H1 (cell line): ENCODE measurements at regions not wholly inside any gene's neighbourhood (a gene's known extent, or its start where the extent isn't known, plus 50 kb on each side); places are given as distances from the start of the nearest gene placed in this dataset.
A peak's percentile ranks its signal among the peaks of the same experiment; 100 is the strongest.

Experiments
- CTCF ChIA-PET: fragments of 300-600 bp; sonication (Branson Sonifier 250); formaldehyde crosslinking; loops from one replicate; lab custom pipeline; 2021; ENCODE audit not compliant: partially characterized antibody; lab: Charles Lee
- POLR2A ChIA-PET: fragments of 300-600 bp; sonication (Branson Sonifier 250); formaldehyde crosslinking; loops from one replicate; lab custom pipeline; 2021; ENCODE audit warnings: inconsistent platforms; ENCODE audit not compliant: partially characterized antibody; lab: Charles Lee
- DNase-seq, 2 experiments: peaks; one replicate each; pipeline versions ENCODE4 v3.0.0 to v3.0.0-alpha.2; 2010 to 2022; ENCODE audit warnings: low spot score in 2 of 2, low read depth in 1 of 2, mixed read lengths in 1 of 2
- FAIRE-seq: peaks from 2 replicates; lab custom pipeline; 2011; peaks lifted over from hg19 to GRCh38; lab: Jason Lieb, UNC
- H2AFZ ChIP-seq: 2 replicates; pipeline ENCODE4 v1.8.1; 2012; ENCODE audit warnings: low read length, inconsistent platforms
- H2AK5ac ChIP-seq: 2 replicates; pipeline ENCODE4 v1.6.1; 2013; ENCODE audit warnings: low read depth, low read length
- H2BK120ac ChIP-seq: replicated peaks from 2 replicates; pipeline ENCODE3; 2013; ENCODE audit warnings: low read depth, low read length, inconsistent platforms
- H2BK12ac ChIP-seq: 2 replicates; pipeline ENCODE4 v1.6.1; 2013; ENCODE audit warnings: low read depth, low read length
- H2BK15ac ChIP-seq: 2 replicates; pipeline ENCODE4 v1.6.1; 2013; ENCODE audit warnings: low read length
- H2BK20ac ChIP-seq: 2 replicates; pipeline ENCODE4 v1.6.1; 2013; ENCODE audit warnings: low read length
- H2BK5ac ChIP-seq: 2 replicates; pipeline ENCODE4 v1.6.1; 2013; ENCODE audit warnings: low read depth, low read length
- H3K14ac ChIP-seq: 2 replicates; pipeline ENCODE4 v1.6.1; 2013; ENCODE audit warnings: inconsistent platforms; ENCODE audit not compliant: insufficient read length
- H3K18ac ChIP-seq: 2 replicates; pipeline ENCODE4 v1.6.1; 2013; ENCODE audit warnings: low read length; ENCODE audit errors: extremely low read depth
- H3K23ac ChIP-seq: 2 replicates; pipeline ENCODE4 v1.6.1; 2013; ENCODE audit warnings: inconsistent platforms; ENCODE audit not compliant: insufficient read length
- H3K23me2 ChIP-seq: 2 replicates; pipeline ENCODE4 v1.6.1; 2013; ENCODE audit warnings: low read depth, low read length
- H3K27ac ChIP-seq: 2 replicates; pipeline ENCODE4 v1.6.1; 2011; ENCODE audit warnings: low read depth, low read length, inconsistent platforms
- H3K27me3 ChIP-seq, 4 experiments: replicated peaks in 1 of 4; 1 replicate in 1 of 4; 2 replicates in 3 of 4; pipeline versions ENCODE4 v1.6.1 to v1.8.1; 2011 to 2013; ENCODE audit warnings: low read length in 3 of 4, mild to moderate bottlenecking in 3 of 4, inconsistent platforms in 2 of 4, mixed read lengths in 2 of 4, moderate library complexity in 1 of 4; ENCODE audit not compliant: control insufficient read depth in 3 of 4, insufficient read depth in 3 of 4; ENCODE audit errors: extremely low read depth in 1 of 4
- H3K36me3 ChIP-seq, 4 experiments: 2 replicates each; pipeline versions ENCODE4 v1.6.1 to v1.8.1; 2011 to 2013; ENCODE audit warnings: mild to moderate bottlenecking in 4 of 4, low read length in 3 of 4, moderate library complexity in 2 of 4, control low read depth in 1 of 4, inconsistent platforms in 1 of 4; ENCODE audit not compliant: insufficient read depth in 4 of 4, control insufficient read depth in 2 of 4
- H3K4ac ChIP-seq: replicated peaks from 2 replicates; pipeline ENCODE3; 2013; ENCODE audit warnings: low read length, low read depth, mixed read lengths, inconsistent platforms; ENCODE audit not compliant: insufficient read length
- H3K4me1 ChIP-seq, 4 experiments: replicated peaks in 1 of 4; 1 replicate in 1 of 4; 2 replicates in 3 of 4; pipeline versions ENCODE4 v1.6.1 to v1.8.1; 2011 to 2013; ENCODE audit warnings: low read length in 3 of 4, inconsistent platforms in 2 of 4, mixed read lengths in 1 of 4; ENCODE audit not compliant: insufficient read depth in 4 of 4, control insufficient read depth in 3 of 4
- H3K4me2 ChIP-seq, 2 experiments: 2 replicates each; pipeline versions ENCODE4 v1.6.1 to v1.8.1; 2011 to 2013; ENCODE audit warnings: low read depth in 2 of 2, low read length in 2 of 2, control low read depth in 1 of 2, inconsistent platforms in 1 of 2, mild to moderate bottlenecking in 1 of 2; ENCODE audit not compliant: insufficient read depth in 1 of 2
- H3K4me3 ChIP-seq, 4 experiments: fragments of 200-600, 300-600 bp in 1 of 4; sonication (generic), shearing (Covaris generic), sonication (Bioruptor Twin) in 1 of 4; 2 replicates each; pipeline versions ENCODE4 v1.5.1 to v1.8.1; 2011 to 2016; ENCODE audit warnings: low read length in 4 of 4, low read depth in 3 of 4, control low read depth in 2 of 4, inconsistent platforms in 2 of 4, mild to moderate bottlenecking in 2 of 4, mixed read lengths in 1 of 4, moderate library complexity in 1 of 4; ENCODE audit not compliant: insufficient read depth in 2 of 4; ENCODE audit errors: extremely low read depth in 1 of 4
- H3K56ac ChIP-seq: replicated peaks from 2 replicates; pipeline ENCODE3; 2013; ENCODE audit warnings: low read depth, mild to moderate bottlenecking, mixed read lengths, low read length, inconsistent platforms; ENCODE audit not compliant: insufficient read length
- H3K79me1 ChIP-seq: 2 replicates; pipeline ENCODE4 v1.6.1; 2013; ENCODE audit warnings: low read depth, low read length, control low read depth
- H3K79me2 ChIP-seq, 2 experiments: 2 replicates each; pipeline versions ENCODE4 v1.6.1 to v1.8.1; 2012 to 2013; ENCODE audit warnings: low read length in 2 of 2, mild to moderate bottlenecking in 2 of 2, inconsistent platforms in 1 of 2; ENCODE audit not compliant: insufficient read depth in 2 of 2, control insufficient read depth in 1 of 2
- H3K9ac ChIP-seq, 4 experiments: replicated peaks in 1 of 4; 1 replicate in 1 of 4; 2 replicates in 3 of 4; pipeline versions ENCODE4 v1.6.1 to v1.8.1; 2011 to 2013; ENCODE audit warnings: low read depth in 3 of 4, low read length in 3 of 4, control low read depth in 2 of 4, mild to moderate bottlenecking in 2 of 4, moderate library complexity in 2 of 4, inconsistent platforms in 1 of 4; ENCODE audit errors: extremely low read depth in 1 of 4
- H3K9me3 ChIP-seq, 2 experiments: 2 replicates each; pipeline versions ENCODE4 v1.6.1 to v1.8.1; 2012 to 2013; ENCODE audit warnings: mild to moderate bottlenecking in 2 of 2, moderate library complexity in 2 of 2, control low read depth in 1 of 2, inconsistent platforms in 1 of 2, low read depth in 1 of 2, low read length in 1 of 2, mixed read lengths in 1 of 2; ENCODE audit not compliant: insufficient read depth in 2 of 2
- H4K20me1 ChIP-seq, 2 experiments: replicated peaks in 1 of 2; 2 replicates each; pipeline versions ENCODE3 to v1.8.1; 2011 to 2013; ENCODE audit warnings: inconsistent platforms in 2 of 2, low read length in 2 of 2, mild to moderate bottlenecking in 1 of 2; ENCODE audit not compliant: insufficient read depth in 2 of 2, control insufficient read depth in 1 of 2
- H4K5ac ChIP-seq: 2 replicates; pipeline ENCODE4 v1.6.1; 2013; ENCODE audit warnings: low read length, low read depth, mixed read lengths, inconsistent platforms; ENCODE audit not compliant: insufficient read length
- H4K8ac ChIP-seq: 2 replicates; pipeline ENCODE4 v1.8.0; 2013; ENCODE audit warnings: mild to moderate bottlenecking, moderate library complexity, low read length, inconsistent platforms; ENCODE audit not compliant: insufficient read depth; ENCODE audit errors: extremely low read depth
- H4K91ac ChIP-seq: replicated peaks from 2 replicates; pipeline ENCODE3; 2013; ENCODE audit warnings: low read length, mixed read lengths, inconsistent platforms; ENCODE audit not compliant: insufficient read length
- BCL11A ChIP-seq, 2 experiments: IDR thresholded peaks; one replicate each; pipeline ENCODE4 v1.6.1; 2011; ENCODE audit warnings: low read depth in 2 of 2, low read length in 2 of 2, mild to moderate bottlenecking in 2 of 2
- GTF2F1 ChIP-seq: IDR thresholded peaks from 2 replicates; pipeline ENCODE4 v1.6.1; 2012; ENCODE audit warnings: low read depth, low read length, improper control_type of control experiment, borderline replicate concordance
- HDAC6 ChIP-seq: IDR thresholded peaks from one replicate; pipeline ENCODE4 v1.7.1; 2012; ENCODE audit warnings: low read depth, mild to moderate bottlenecking, inconsistent platforms, low read length, moderate library complexity
- KDM1A ChIP-seq: fragments of 200-600, 300-600 bp; sonication (generic); IDR thresholded peaks from 2 replicates; pipeline ENCODE4 v1.7.1; 2016; ENCODE audit warnings: mild to moderate bottlenecking, low read length, borderline replicate concordance
- SAP30 ChIP-seq: fragments of 300-600 bp; sonication (generic); IDR thresholded peaks from 2 replicates; pipeline ENCODE4 v1.7.1; 2012; ENCODE audit warnings: low read length, moderate library complexity, mild to moderate bottlenecking, inconsistent platforms; ENCODE audit not compliant: insufficient read depth, insufficient replicate concordance
- SP2 ChIP-seq: IDR thresholded peaks from 2 replicates; pipeline ENCODE4 v1.6.1; 2012; ENCODE audit warnings: mild to moderate bottlenecking, low read length, inconsistent platforms
- TAF1 ChIP-seq: IDR thresholded peaks from 2 replicates; pipeline ENCODE4 v1.6.1; 2011; ENCODE audit warnings: mild to moderate bottlenecking, low read depth, low read length
- WGBS, 2 experiments: shearing (Covaris generic) in 1 of 2; methylation state at CpG; one replicate each; pipeline versions ENCODE4 v1.1.6 to v1.1.7; 2013 to 2015; ENCODE audit warnings: low lambda C conversion rate in 2 of 2, mixed read lengths in 2 of 2, inconsistent platforms in 1 of 2, low coverage in 1 of 2, missing lambda C conversion rate in 1 of 2; ENCODE audit not compliant: insufficient replicate concordance in 2 of 2, insufficient coverage in 1 of 2, insufficient read length in 1 of 2; ENCODE audit errors: extremely low coverage in 1 of 2, missing lambda C conversion rate in 1 of 2; 5-methylcytosine and 5-hydroxymethylcytosine counted together
- TF ChIP-seq, protein P1 (sequence below): IDR thresholded peaks from 2 replicates; pipeline ENCODE4 v1.6.1; 2012; ENCODE audit warnings: inconsistent platforms

DNA sequence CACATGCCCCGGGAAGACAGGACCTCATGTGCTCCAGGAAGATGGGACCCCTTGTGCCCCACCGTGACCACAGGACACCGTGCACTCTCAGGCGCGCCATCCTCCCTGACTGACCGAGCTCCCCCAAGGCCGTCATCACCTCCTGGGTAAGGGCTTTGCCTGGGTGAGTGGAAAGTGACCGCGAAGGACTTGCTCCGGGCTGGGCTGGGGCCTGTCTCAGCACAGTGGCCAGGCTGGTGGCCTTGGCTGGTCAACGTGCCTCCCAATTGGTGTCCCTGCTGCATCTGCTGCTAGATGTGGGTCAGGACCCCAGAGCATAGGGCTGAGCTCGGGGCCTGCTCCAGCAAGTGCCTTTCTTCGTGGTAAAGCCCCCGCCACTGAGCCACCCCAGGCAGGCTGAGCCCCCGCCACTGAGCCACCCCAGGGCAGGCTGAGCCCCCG, 69.7 kb upstream of the CTDP1 start:
- peaks cover 0 to 5% of the 10 kb centered on the region in 2 experiments; a peak in 1 of 4 replicates for H3K9me3 ChIP-seq
- H3K79me1 ChIP-seq = no peaks in the 10 kb centered on the region; the same call in none of the 2 replicates
- no peak overlapping the region for H3K4me3 ChIP-seq
- POLR2A ChIA-PET = no interaction called here
- H3K27me3 ChIP-seq = peaks cover 0 to 2% (median 0%) of the 10 kb centered on the region in 4 experiments; a peak in 1 of 7 replicates
- WGBS, 2 experiments = 78% methylated on average over 13 of the region's 16 CpGs; no CpG with 5 or more reads in 1 of the 2 experiments
- H3K4me1 ChIP-seq = peaks cover 0 to 14% (median 0%) of the 10 kb centered on the region in 4 experiments; a peak in 3 of 7 replicates
- H3K27ac ChIP-seq = no peak overlapping the region
- H3K9ac ChIP-seq = no peak overlapping the region
- TF ChIP-seq TAF1 = no peak
- no peak for TF ChIP-seq HDAC6
- TF ChIP-seq, protein P1, sequence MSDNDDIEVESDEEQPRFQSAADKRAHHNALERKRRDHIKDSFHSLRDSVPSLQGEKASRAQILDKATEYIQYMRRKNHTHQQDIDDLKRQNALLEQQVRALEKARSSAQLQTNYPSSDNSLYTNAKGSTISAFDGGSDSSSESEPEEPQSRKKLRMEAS = no peak
- TF ChIP-seq KDM1A = no peak
- TF ChIP-seq GTF2F1 = no peak
- TF ChIP-seq SAP30 = no peak
- TF ChIP-seq SP2 = no peak
- TF ChIP-seq BCL11A (IDR thresholded peaks at IDR 0.05; ENCODE audit: low read depth in 2 of 2, low read length in 2 of 2) = no peak
- TF ChIP-seq, all 59 proteins: peak for 0
- Histone ChIP-seq H2BK5ac (no peak overlapping the region), H2AFZ (no peak overlapping the region), H3K56ac (no peak overlapping the region), H3K14ac (no peak overlapping the region), H3K36me3 (no peaks in the 10 kb centered on the region), H2BK12ac (no peak overlapping the region), H4K91ac (peak overlapping the region; percentile 40), H3K18ac (no peak overlapping the region), H4K5ac (no peak overlapping the region), H2AK5ac (no peak overlapping the region), H2BK15ac (peak overlapping the region; percentile 31; the same call in 1 of the 2 replicates), H3K4ac (no peak overlapping the region), H4K8ac (no peak overlapping the region), H3K23ac (no peak overlapping the region), H4K20me1 (peaks cover 0 to 1% of the 10 kb centered on the region in 2 experiments), H3K79me2 (no peaks in the 10 kb centered on the region), H3K4me2 (no peak overlapping the region), H3K23me2 (no peaks in the 10 kb centered on the region), H2BK120ac (no peak overlapping the region), H2BK20ac (no peak overlapping the region)
- CTCF ChIA-PET = interaction anchor here (1.5 to 2.1 kb wide), 2 partner anchors 15 to 229 kb away, joined by 3 to 5 read pairs; no protein-coding TSS in a partner anchor
- DNase-seq (peak in 1 of 2 experiments; percentile 40), FAIRE-seq (no peak)
